CD14-positive monocyte (primary cell): ENCODE measurements at regions not wholly inside any gene's neighbourhood (a gene's known extent, or its start where the extent isn't known, plus 50 kb on each side); places are given as distances from the start of the nearest gene placed in this dataset.

Source experiments
- DNase-seq, 3 donors: peaks; one replicate each; pipeline ENCODE4 v3.0.0-alpha.2; 2011 to 2022
- H2AFZ ChIP-seq: 2 replicates; pipeline ENCODE4 v1.6.0; 2012; ENCODE audit warnings: mild to moderate bottlenecking, low read depth, low read length, inconsistent platforms; ENCODE audit not compliant: insufficient read depth, poor library complexity, severe bottlenecking
- H3K27ac ChIP-seq, 2 donors: 1 replicate in 1 of 2; 2 replicates in 1 of 2; pipeline ENCODE4 v1.5.1; 2012 to 2013; ENCODE audit warnings: low read length in 2 of 2, control low read depth in 1 of 2, inconsistent platforms in 1 of 2, low read depth in 1 of 2, mild to moderate bottlenecking in 1 of 2
- H3K27me3 ChIP-seq, 2 donors: one replicate each; pipeline versions ENCODE4 v1.6.0 to v1.6.1; 2011 to 2013; ENCODE audit warnings: low read length in 2 of 2; ENCODE audit not compliant: control insufficient read depth in 2 of 2, insufficient read depth in 2 of 2
- H3K36me3 ChIP-seq, 2 donors: replicated peaks in 1 of 2; 1 replicate in 1 of 2; 2 replicates in 1 of 2; pipeline versions ENCODE4 v1.5.1 to v1.6.1; 2012 to 2013; ENCODE audit warnings: low read length in 2 of 2, control low read depth in 1 of 2, inconsistent platforms in 1 of 2, mild to moderate bottlenecking in 1 of 2; ENCODE audit not compliant: insufficient read depth in 2 of 2, control insufficient read depth in 1 of 2
- H3K4me1 ChIP-seq, 2 donors: 1 replicate in 1 of 2; 2 replicates in 1 of 2; pipeline versions ENCODE4 v1.5.1 to v1.6.1; 2012 to 2013; ENCODE audit warnings: low read length in 2 of 2, control low read depth in 1 of 2, inconsistent platforms in 1 of 2, mild to moderate bottlenecking in 1 of 2, moderate library complexity in 1 of 2; ENCODE audit not compliant: insufficient read depth in 2 of 2, control insufficient read depth in 1 of 2
- H3K4me2 ChIP-seq: replicated peaks from 2 replicates; pipeline ENCODE3; 2012; ENCODE audit warnings: low read length, moderate library complexity, mild to moderate bottlenecking; ENCODE audit not compliant: poor library complexity, severe bottlenecking; ENCODE audit errors: extremely low read depth
- H3K4me3 ChIP-seq, 3 experiments: fragments of 200-600 bp in 1 of 3; sonication (generic) in 1 of 3; replicated peaks in 1 of 3; 1 replicate in 2 of 3; 2 replicates in 1 of 3; pipeline ENCODE4 v1.5.1; 2011 to 2013; ENCODE audit warnings: low read length in 3 of 3, mild to moderate bottlenecking in 3 of 3, control low read depth in 2 of 3, low read depth in 2 of 3, inconsistent platforms in 1 of 3, moderate library complexity in 1 of 3
- H3K79me2 ChIP-seq: 2 replicates; pipeline ENCODE4 v1.6.0; 2012; ENCODE audit warnings: mild to moderate bottlenecking, control low read depth, inconsistent platforms, low read length, moderate library complexity; ENCODE audit not compliant: insufficient read depth
- H3K9ac ChIP-seq: 2 replicates; pipeline ENCODE4 v1.6.0; 2017; ENCODE audit warnings: low read length, mild to moderate bottlenecking; ENCODE audit not compliant: insufficient read depth, poor library complexity, severe bottlenecking
- H3K9me3 ChIP-seq, 2 donors: replicated peaks in 1 of 2; 1 replicate in 1 of 2; 2 replicates in 1 of 2; pipeline versions ENCODE4 v1.5.1 to v1.6.1; 2012 to 2013; ENCODE audit warnings: low read length in 2 of 2, control low read depth in 1 of 2; ENCODE audit not compliant: control insufficient read depth in 1 of 2, insufficient read depth in 1 of 2
- H4K20me1 ChIP-seq: 2 replicates; pipeline ENCODE4 v1.6.0; 2012; ENCODE audit warnings: mild to moderate bottlenecking, low read length, control low read depth, moderate library complexity; ENCODE audit not compliant: insufficient read depth
- H3K27ac Mint-ChIP-seq, 7 donors: one replicate each; pipeline ENCODE4 v1.8.0; 2020; ENCODE audit warnings: mild to moderate bottlenecking in 7 of 7, mixed read lengths in 7 of 7, moderate library complexity in 6 of 7, inconsistent platforms in 2 of 7
- H3K27me3 Mint-ChIP-seq, 3 donors: one replicate each; pipeline ENCODE4 v1.8.0; 2021 to 2022; ENCODE audit warnings: low read depth in 3 of 3, mild to moderate bottlenecking in 3 of 3, mixed read lengths in 3 of 3, moderate library complexity in 3 of 3, inconsistent platforms in 1 of 3
- H3K36me3 Mint-ChIP-seq, 2 donors: one replicate each; pipeline ENCODE4 v1.8.0; 2020; ENCODE audit warnings: mixed read lengths in 2 of 2, inconsistent platforms in 1 of 2, mild to moderate bottlenecking in 1 of 2
- H3K4me1 Mint-ChIP-seq: one replicate; pipeline ENCODE4 v1.8.0; 2020; ENCODE audit warnings: mild to moderate bottlenecking, mixed read lengths
- H3K4me3 Mint-ChIP-seq, 2 donors: one replicate each; pipeline ENCODE4 v1.8.0; 2020; ENCODE audit warnings: mild to moderate bottlenecking in 2 of 2, mixed read lengths in 2 of 2, moderate library complexity in 1 of 2
- H3K9me3 Mint-ChIP-seq, 7 donors: one replicate each; pipeline ENCODE4 v1.8.0; 2020 to 2022; ENCODE audit warnings: mixed read lengths in 7 of 7, mild to moderate bottlenecking in 6 of 7, moderate library complexity in 6 of 7, inconsistent platforms in 2 of 7
- CTCF ChIP-seq: fragments of 200-600 bp; IDR thresholded peaks from one replicate; pipeline ENCODE4 v1.8.0; 2022; ENCODE audit warnings: antibody characterized with exemption, mild to moderate bottlenecking
- WGBS: methylation state at CpG from one replicate; pipeline ENCODE4 v1.1.5; 2013; ENCODE audit warnings: missing lambda C conversion rate; ENCODE audit not compliant: insufficient coverage; 5-methylcytosine and 5-hydroxymethylcytosine counted together
- intact Hi-C, 2 donors: fragments of 100-400 bp; cut with micrococcal nuclease; formaldehyde crosslinking; loops; one replicate each; pipeline versions ENCODE4 v1.15.0 to v1.15.1; 2023

- DNase-seq: no peak
- H3K27ac Mint-ChIP-seq: no peak overlapping the region
- Histone ChIP-seq H3K27me3 (no peaks in the 10 kb centered on the region), H3K9me3 (no peaks in the 10 kb centered on the region), H3K4me3 (no peak overlapping the region), H2AFZ (no peak overlapping the region), H4K20me1 (no peaks in the 10 kb centered on the region), H3K4me2 (no peak overlapping the region), H3K79me2 (no peaks in the 10 kb centered on the region), H3K4me1 (peaks cover 13 to 25% of the 10 kb centered on the region in 2 donors), H3K36me3 (no peaks in the 10 kb centered on the region), H3K9ac (no peak overlapping the region), H3K27ac (no peak overlapping the region)
- no peaks in the 10 kb centered on the region for H3K36me3 Mint-ChIP-seq
- peaks cover 0 to 4% (median 2%) of the 10 kb centered on the region in 7 donors for H3K9me3 Mint-ChIP-seq
- H3K27me3 Mint-ChIP-seq: peaks cover 0 to 4% (median 2%) of the 10 kb centered on the region in 3 donors
- H3K4me1 Mint-ChIP-seq: peaks cover 24% of the 10 kb centered on the region
- H3K4me3 Mint-ChIP-seq: no peak overlapping the region
- TF ChIP-seq CTCF: no peak
- intact Hi-C loops: no loop called here
Observed at GRCh38 chr13:80242728-80243427, 98.0 kb downstream of the SPRY2 start.

GRCh38 chr13:80239571-80240255 is 101.2 kb downstream of the SPRY2 start:
- H3K36me3 Mint-ChIP-seq: no peaks in the 10 kb centered on the region
- Histone ChIP-seq H3K9ac (no peak overlapping the region), H3K36me3 (no peaks in the 10 kb centered on the region), H3K79me2 (no peaks in the 10 kb centered on the region), H3K4me1 (peaks cover 18 to 22% of the 10 kb centered on the region in 2 donors), H4K20me1 (no peaks in the 10 kb centered on the region), H3K27me3 (no peaks in the 10 kb centered on the region), H3K4me3 (no peak overlapping the region), H3K4me2 (no peak overlapping the region), H3K9me3 (no peaks in the 10 kb centered on the region), H2AFZ (no peak overlapping the region), H3K27ac (no peak overlapping the region)
- peaks cover 24% of the 10 kb centered on the region for H3K4me1 Mint-ChIP-seq
- peaks cover 0 to 2% (median 0%) of the 10 kb centered on the region in 7 donors for H3K9me3 Mint-ChIP-seq
- DNase-seq: no peak
- H3K27ac Mint-ChIP-seq: no peak overlapping the region
- 100% methylated on average over 1 of the region's 3 CpGs for WGBS
- intact Hi-C loops: no loop called here
- H3K27me3 Mint-ChIP-seq: peaks cover 0 to 4% (median 0%) of the 10 kb centered on the region in 3 donors
- TF ChIP-seq CTCF: no peak
- no peak overlapping the region for H3K4me3 Mint-ChIP-seq
